HG03378 (cell line): ENCODE measurements at regions not wholly inside any gene's neighbourhood (a gene's known extent, or its start where the extent isn't known, plus 50 kb on each side); places are given as distances from the start of the nearest gene placed in this dataset.

Experiments used
- ATAC-seq: cut with Tn5 transposase; IDR thresholded peaks from one replicate; pipeline ENCODE4 v1.9.1; 2021; ENCODE audit warnings: mild to moderate bottlenecking, moderate library complexity; ENCODE audit not compliant: unreplicated experiment

- no peak for ATAC-seq
Observed at GRCh38 chr13:72039126-72039525, 172.1 kb upstream of the DACH1 start.

- no peak for ATAC-seq
Observed at GRCh38 chr13:72029981-72030380, 163.0 kb upstream of the DACH1 start.

GRCh38 chr13:72025836-72026235 is 158.8 kb upstream of the DACH1 start:
- ATAC-seq = no peak

- no peak for ATAC-seq
Observed at GRCh38 chr13:72023895-72024294, 156.9 kb upstream of the DACH1 start.

GRCh38 chr13:72005455-72005854 is 138.5 kb upstream of the DACH1 start:
- ATAC-seq = no peak

GRCh38 chr13:72004784-72005374 is 137.9 kb upstream of the DACH1 start:
- no peak for ATAC-seq

- ATAC-seq = no peak
Observed at GRCh38 chr13:72004246-72004645, 137.2 kb upstream of the DACH1 start.

GRCh38 chr13:71998223-71998622 is 131.2 kb upstream of the DACH1 start:
- no peak for ATAC-seq

GRCh38 chr13:71979616-71980015 is 112.6 kb upstream of the DACH1 start:
- no peak for ATAC-seq

GRCh38 chr13:71977028-71977427 is 110.0 kb upstream of the DACH1 start:
- ATAC-seq = no peak

GRCh38 chr13:71967990-71968389 is 101.0 kb upstream of the DACH1 start:
- no peak for ATAC-seq

GRCh38 chr13:71964491-71965100 is 97.6 kb upstream of the DACH1 start:
- ATAC-seq = no peak

GRCh38 chr13:71962735-71963134 is 95.7 kb upstream of the DACH1 start:
- no peak for ATAC-seq

- ATAC-seq = no peak
Observed at GRCh38 chr13:71962126-71962525, 95.1 kb upstream of the DACH1 start.

GRCh38 chr13:71949441-71949840 is 82.4 kb upstream of the DACH1 start:
- ATAC-seq = no peak

GRCh38 chr13:71939186-71939585 is 72.2 kb upstream of the DACH1 start:
- ATAC-seq = no peak

- no peak for ATAC-seq
Observed at GRCh38 chr13:71935166-71935840, 68.3 kb upstream of the DACH1 start.

GRCh38 chr13:71924931-71925330 is 57.9 kb upstream of the DACH1 start:
- ATAC-seq = no peak

GRCh38 chr13:71922194-71922593 is 55.2 kb upstream of the DACH1 start:
- ATAC-seq = no peak
